ENCODE measurements at regions not wholly inside any gene's neighbourhood (a gene's known extent, or its start where the extent isn't known, plus 50 kb on each side); places are given as distances from the start of the nearest gene placed in this dataset.
A peak's percentile ranks its signal among the peaks of the same experiment; 100 is the strongest.

DNA sequence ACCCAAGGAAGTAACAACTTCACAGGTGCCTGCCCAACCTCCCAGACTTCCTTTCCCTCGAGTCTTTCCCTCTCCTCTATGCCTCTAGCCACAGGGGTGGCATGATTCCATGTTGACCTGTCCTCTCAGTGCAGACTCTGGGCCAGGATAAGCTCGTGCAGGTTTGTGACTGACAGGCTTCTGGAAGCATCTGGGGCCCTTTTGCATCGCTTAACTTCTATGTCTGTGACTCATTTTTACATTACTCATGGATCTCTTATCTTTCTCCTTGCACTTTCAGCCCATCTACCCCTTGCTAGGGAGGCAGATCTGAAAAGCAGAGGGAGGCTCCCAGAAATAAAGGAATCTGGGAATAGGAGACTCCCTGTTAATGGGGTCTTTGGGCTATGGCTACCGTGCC, 98.5 kb upstream of the RIOK3 start:
- TF ChIP-seq EP300 (IDR thresholded peaks at IDR 0.05) (no peak), POLR2A (IDR thresholded peaks at IDR 0.05) (no peak), POLR2AphosphoS5 (IDR thresholded peaks at IDR 0.05) (no peak)
- TF ChIP-seq, protein P1, sequence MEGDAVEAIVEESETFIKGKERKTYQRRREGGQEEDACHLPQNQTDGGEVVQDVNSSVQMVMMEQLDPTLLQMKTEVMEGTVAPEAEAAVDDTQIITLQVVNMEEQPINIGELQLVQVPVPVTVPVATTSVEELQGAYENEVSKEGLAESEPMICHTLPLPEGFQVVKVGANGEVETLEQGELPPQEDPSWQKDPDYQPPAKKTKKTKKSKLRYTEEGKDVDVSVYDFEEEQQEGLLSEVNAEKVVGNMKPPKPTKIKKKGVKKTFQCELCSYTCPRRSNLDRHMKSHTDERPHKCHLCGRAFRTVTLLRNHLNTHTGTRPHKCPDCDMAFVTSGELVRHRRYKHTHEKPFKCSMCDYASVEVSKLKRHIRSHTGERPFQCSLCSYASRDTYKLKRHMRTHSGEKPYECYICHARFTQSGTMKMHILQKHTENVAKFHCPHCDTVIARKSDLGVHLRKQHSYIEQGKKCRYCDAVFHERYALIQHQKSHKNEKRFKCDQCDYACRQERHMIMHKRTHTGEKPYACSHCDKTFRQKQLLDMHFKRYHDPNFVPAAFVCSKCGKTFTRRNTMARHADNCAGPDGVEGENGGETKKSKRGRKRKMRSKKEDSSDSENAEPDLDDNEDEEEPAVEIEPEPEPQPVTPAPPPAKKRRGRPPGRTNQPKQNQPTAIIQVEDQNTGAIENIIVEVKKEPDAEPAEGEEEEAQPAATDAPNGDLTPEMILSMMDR (IDR thresholded peaks at IDR 0.05), result no peak
- H3K36me3 ChIP-seq, result no peaks in the 10 kb centered on the region
- intact Hi-C loops (cut with DNase I), result no loop called here
- H3K9me3 ChIP-seq, result no peaks in the 10 kb centered on the region
- H3K4me1 ChIP-seq, result peaks cover 0 to 28% (median 10%) of the 10 kb centered on the region in 4 donors
- no peaks in the 10 kb centered on the region for H3K27me3 ChIP-seq
- WGBS, 2 donors, result 89 to 90% methylated on average over 4 of the region's 4 CpGs
- no peak overlapping the region for H3K4me3 ChIP-seq
- no peak for DNase-seq
- H3K27ac ChIP-seq, result no peak overlapping the region

DNA sequence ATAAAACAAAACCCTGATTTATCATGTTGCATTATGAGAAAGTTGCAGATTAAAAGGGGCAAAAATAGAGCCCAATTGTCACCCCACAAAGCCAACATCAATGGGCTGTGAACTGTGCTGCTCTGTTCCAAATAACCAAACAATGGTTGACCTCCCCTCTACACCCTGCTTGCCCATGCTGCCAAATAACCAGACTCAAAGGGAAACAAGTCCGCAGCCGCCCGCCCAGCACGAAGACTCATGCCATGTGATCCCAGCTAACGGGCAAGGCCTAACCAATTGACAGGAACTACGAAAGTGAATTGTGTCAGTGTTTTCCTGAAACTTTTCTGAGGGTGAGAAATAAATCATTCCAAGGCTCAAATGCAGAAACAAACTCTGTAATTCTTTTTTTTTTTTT, 97.9 kb upstream of the RIOK3 start:
- WGBS, 2 donors, result 90 to 94% methylated on average over 6 of the region's 6 CpGs
- no peak for DNase-seq
- H3K4me3 ChIP-seq, result no peak overlapping the region
- H3K27ac ChIP-seq, result no peak overlapping the region
- H3K36me3 ChIP-seq, result no peaks in the 10 kb centered on the region
- no peaks in the 10 kb centered on the region for H3K27me3 ChIP-seq
- intact Hi-C loops (cut with DNase I), result no loop called here
- H3K4me1 ChIP-seq, result peaks cover 0 to 28% (median 10%) of the 10 kb centered on the region in 4 donors
- TF ChIP-seq POLR2A (IDR thresholded peaks at IDR 0.05) (no peak), POLR2AphosphoS5 (IDR thresholded peaks at IDR 0.05) (no peak), EP300 (IDR thresholded peaks at IDR 0.05) (no peak)
- TF ChIP-seq, protein P1 (IDR thresholded peaks at IDR 0.05), result no peak
- no peaks in the 10 kb centered on the region for H3K9me3 ChIP-seq

DNA sequence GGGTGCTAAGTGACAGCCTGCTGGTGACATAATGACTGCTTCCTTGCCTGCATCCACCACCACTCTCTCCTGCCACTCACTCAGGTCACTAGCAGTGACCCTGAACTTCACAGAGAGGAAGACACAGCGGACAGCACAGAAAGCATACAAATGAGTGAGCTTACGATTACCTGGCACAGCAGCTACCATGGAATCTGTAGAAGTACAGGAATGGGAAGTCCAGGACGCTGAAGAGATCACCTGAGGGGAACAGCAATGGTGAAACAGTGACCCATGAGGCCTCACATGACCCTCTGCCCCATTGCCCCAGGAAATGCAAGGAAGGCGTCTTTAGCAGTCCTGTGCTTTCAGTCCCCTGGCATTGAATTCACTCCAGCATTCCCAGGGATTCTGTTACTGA, 96.7 kb upstream of the RIOK3 start:
- no peaks in the 10 kb centered on the region for H3K9me3 ChIP-seq
- H3K36me3 ChIP-seq, result no peaks in the 10 kb centered on the region
- DNase-seq, result no peak
- H3K4me3 ChIP-seq, result no peak overlapping the region
- TF ChIP-seq POLR2AphosphoS5 (IDR thresholded peaks at IDR 0.05) (no peak), POLR2A (IDR thresholded peaks at IDR 0.05) (no peak), EP300 (IDR thresholded peaks at IDR 0.05) (no peak)
- TF ChIP-seq, protein P1 (IDR thresholded peaks at IDR 0.05), result no peak
- intact Hi-C loops (cut with DNase I), result no loop called here
- 92% methylated on average over 4 of the region's 4 CpGs for WGBS, 2 donors
- H3K4me1 ChIP-seq, result peaks cover 0 to 28% (median 10%) of the 10 kb centered on the region in 4 donors
- no peaks in the 10 kb centered on the region for H3K27me3 ChIP-seq
- H3K27ac ChIP-seq, result peak overlapping the region; percentile 26 to 67 (median 44)

DNA sequence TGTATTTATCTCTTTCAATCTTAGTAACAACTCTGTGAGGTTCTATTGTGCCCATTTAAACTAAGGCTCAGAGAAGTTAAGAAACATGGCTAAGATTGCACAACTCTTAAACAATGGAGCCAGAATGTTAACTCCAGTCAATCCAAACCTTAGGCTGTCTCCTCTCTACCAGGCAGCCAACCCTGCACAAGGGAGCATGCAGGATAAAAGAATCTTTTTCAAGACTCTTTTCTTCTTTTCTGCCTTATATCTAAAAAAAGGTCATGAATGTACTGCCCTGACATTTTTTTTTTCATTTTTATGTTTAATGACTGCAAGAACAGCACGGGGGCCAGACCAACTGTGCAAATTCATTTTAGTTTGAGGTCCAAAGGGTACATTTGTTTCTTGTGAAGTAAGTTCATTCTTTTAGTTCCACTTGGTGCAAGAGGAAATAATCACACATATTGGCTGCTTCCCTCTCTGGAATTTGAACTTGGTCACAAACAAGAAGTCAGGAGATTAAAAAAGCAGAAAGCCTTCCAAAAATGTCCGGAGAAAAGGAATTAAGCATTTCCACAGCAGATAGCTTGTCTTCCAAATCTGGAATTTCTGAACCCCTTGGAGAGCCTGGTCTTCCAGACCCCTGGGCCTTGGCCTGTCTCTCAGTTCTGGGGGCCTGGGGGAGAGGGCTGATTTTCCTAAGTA, 96.0 kb upstream of the RIOK3 start:
- Histone ChIP-seq H3K4me1 (peaks cover 0 to 28% (median 10%) of the 10 kb centered on the region in 4 donors), H3K27ac (peak overlapping the region; percentile 56 to 67 (median 60)), H3K4me3 (no peak overlapping the region), H3K9me3 (no peaks in the 10 kb centered on the region), H3K36me3 (no peaks in the 10 kb centered on the region), H3K27me3 (no peaks in the 10 kb centered on the region)
- no peak for DNase-seq
- TF ChIP-seq, protein P1 (IDR thresholded peaks at IDR 0.05), result no peak
- TF ChIP-seq EP300 (IDR thresholded peaks at IDR 0.05), result no peak
- no peak for TF ChIP-seq POLR2AphosphoS5 (IDR thresholded peaks at IDR 0.05)
- no peak for TF ChIP-seq POLR2A (IDR thresholded peaks at IDR 0.05)
- intact Hi-C loops (cut with DNase I), result no loop called here
- 16 to 46% methylated on average over 2 of the region's 2 CpGs for WGBS, 2 donors

Data from sigmoid colon (tissue), 6 donors.